SK-N-SH treated with all-trans-retinoic acid at 6 μM for 48 hours (cell line): ENCODE measurements at regions not wholly inside any gene's neighbourhood (a gene's known extent, or its start where the extent isn't known, plus 50 kb on each side); places are given as distances from the start of the nearest gene placed in this dataset.

Experiments
- ARNTL ChIP-seq: fragments of 450-650 bp; formaldehyde crosslinking; IDR thresholded peaks from 2 replicates; pipeline ENCODE4 v1.5.0; 2020; ENCODE audit warnings: low read depth, mild to moderate bottlenecking, moderate library complexity, borderline replicate concordance
- BACH2 ChIP-seq: fragments of 250-450 bp; sonication (Bioruptor Pico); IDR thresholded peaks from 2 replicates; pipeline ENCODE4 v1.9.0; 2021; ENCODE audit warnings: mild to moderate bottlenecking, borderline replicate concordance
- OSR1 ChIP-seq: fragments of 250-450 bp; sonication (Bioruptor Pico); IDR thresholded peaks from 2 replicates; pipeline ENCODE4 v1.8.0; 2022; ENCODE audit warnings: moderate library complexity, mild to moderate bottlenecking, inconsistent platforms
- RARB ChIP-seq: fragments of 250-450 bp; sonication (Bioruptor Pico); IDR thresholded peaks from 2 replicates; pipeline ENCODE4 v1.8.0; 2021; ENCODE audit warnings: mild to moderate bottlenecking, moderate library complexity
- ZC3H10 ChIP-seq: fragments of 250-450 bp; sonication (Bioruptor Pico); IDR thresholded peaks from 2 replicates; pipeline ENCODE4 v1.5.1; 2021; ENCODE audit warnings: mild to moderate bottlenecking, moderate library complexity
- ZFP3 ChIP-seq: fragments of 250-450 bp; sonication (Bioruptor Pico); IDR thresholded peaks from 2 replicates; pipeline ENCODE4 v1.5.0; 2020; ENCODE audit warnings: mild to moderate bottlenecking, moderate library complexity
- ZFP30 ChIP-seq: fragments of 450-650 bp; formaldehyde crosslinking; IDR thresholded peaks from 2 replicates; pipeline ENCODE4 v1.5.0; 2022; ENCODE audit warnings: mild to moderate bottlenecking, moderate library complexity
- TF ChIP-seq, protein P1 (sequence below): fragments of 250-450 bp; sonication (Bioruptor Pico); IDR thresholded peaks from 2 replicates; pipeline ENCODE4 v1.8.0; 2020; ENCODE audit warnings: mild to moderate bottlenecking, moderate library complexity, borderline replicate concordance
- TF ChIP-seq, protein P2 (sequence below): fragments of 250-450 bp; sonication (Bioruptor Pico); IDR thresholded peaks from 2 replicates; pipeline ENCODE4 v1.5.1; 2020; ENCODE audit warnings: low read depth, mild to moderate bottlenecking, moderate library complexity
- TF ChIP-seq, protein P3 (sequence below): fragments of 250-450 bp; sonication (Bioruptor Pico); IDR thresholded peaks from 2 replicates; pipeline ENCODE4 v1.8.0; 2021; ENCODE audit warnings: low read depth, mild to moderate bottlenecking, moderate library complexity, borderline replicate concordance

DNA sequence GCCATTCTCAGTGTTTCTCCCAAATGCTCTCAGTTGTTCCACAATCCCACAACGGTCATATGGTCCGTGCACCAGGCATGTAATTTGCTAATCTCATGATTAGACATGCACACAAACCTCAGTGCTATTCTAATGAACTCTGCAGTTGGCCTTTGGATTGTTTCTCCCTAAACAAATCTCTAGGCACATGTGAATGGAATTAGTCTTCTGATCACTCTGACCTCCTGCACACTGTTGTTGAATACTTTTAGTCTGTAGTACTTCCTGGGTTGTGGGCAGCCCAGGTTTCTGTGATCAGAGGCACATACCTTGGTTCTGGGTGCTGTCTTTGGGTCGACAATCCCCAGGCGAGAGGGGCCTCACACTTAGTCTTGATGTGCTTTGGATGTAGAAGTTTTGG is 498.7 kb upstream of the SPRED2 start:
- TF ChIP-seq OSR1: no peak
- TF ChIP-seq RARB: no peak
- TF ChIP-seq, protein P1, sequence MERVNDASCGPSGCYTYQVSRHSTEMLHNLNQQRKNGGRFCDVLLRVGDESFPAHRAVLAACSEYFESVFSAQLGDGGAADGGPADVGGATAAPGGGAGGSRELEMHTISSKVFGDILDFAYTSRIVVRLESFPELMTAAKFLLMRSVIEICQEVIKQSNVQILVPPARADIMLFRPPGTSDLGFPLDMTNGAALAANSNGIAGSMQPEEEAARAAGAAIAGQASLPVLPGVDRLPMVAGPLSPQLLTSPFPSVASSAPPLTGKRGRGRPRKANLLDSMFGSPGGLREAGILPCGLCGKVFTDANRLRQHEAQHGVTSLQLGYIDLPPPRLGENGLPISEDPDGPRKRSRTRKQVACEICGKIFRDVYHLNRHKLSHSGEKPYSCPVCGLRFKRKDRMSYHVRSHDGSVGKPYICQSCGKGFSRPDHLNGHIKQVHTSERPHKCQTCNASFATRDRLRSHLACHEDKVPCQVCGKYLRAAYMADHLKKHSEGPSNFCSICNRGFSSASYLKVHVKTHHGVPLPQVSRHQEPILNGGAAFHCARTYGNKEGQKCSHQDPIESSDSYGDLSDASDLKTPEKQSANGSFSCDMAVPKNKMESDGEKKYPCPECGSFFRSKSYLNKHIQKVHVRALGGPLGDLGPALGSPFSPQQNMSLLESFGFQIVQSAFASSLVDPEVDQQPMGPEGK (CRISPR knock-in tag): no peak
- TF ChIP-seq, protein P2, sequence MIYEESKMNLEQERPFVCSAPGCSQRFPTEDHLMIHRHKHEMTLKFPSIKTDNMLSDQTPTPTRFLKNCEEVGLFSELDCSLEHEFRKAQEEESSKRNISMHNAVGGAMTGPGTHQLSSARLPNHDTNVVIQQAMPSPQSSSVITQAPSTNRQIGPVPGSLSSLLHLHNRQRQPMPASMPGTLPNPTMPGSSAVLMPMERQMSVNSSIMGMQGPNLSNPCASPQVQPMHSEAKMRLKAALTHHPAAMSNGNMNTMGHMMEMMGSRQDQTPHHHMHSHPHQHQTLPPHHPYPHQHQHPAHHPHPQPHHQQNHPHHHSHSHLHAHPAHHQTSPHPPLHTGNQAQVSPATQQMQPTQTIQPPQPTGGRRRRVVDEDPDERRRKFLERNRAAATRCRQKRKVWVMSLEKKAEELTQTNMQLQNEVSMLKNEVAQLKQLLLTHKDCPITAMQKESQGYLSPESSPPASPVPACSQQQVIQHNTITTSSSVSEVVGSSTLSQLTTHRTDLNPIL (CRISPR knock-in tag): no peak
- TF ChIP-seq, protein P3, sequence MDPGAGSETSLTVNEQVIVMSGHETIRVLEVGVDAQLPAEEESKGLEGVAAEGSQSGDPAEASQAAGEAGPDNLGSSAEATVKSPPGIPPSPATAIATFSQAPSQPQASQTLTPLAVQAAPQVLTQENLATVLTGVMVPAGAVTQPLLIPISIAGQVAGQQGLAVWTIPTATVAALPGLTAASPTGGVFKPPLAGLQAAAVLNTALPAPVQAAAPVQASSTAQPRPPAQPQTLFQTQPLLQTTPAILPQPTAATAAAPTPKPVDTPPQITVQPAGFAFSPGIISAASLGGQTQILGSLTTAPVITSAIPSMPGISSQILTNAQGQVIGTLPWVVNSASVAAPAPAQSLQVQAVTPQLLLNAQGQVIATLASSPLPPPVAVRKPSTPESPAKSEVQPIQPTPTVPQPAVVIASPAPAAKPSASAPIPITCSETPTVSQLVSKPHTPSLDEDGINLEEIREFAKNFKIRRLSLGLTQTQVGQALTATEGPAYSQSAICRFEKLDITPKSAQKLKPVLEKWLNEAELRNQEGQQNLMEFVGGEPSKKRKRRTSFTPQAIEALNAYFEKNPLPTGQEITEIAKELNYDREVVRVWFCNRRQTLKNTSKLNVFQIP (CRISPR knock-in tag): no peak
- TF ChIP-seq ZC3H10: no peak
- no peak for TF ChIP-seq BACH2 (CRISPR knock-in tag)
- TF ChIP-seq ZFP3 (CRISPR knock-in tag): no peak
- TF ChIP-seq ZFP30 (CRISPR knock-in tag): no peak
- no peak for TF ChIP-seq ARNTL (CRISPR knock-in tag)
